Activated CD4-positive, alpha-beta T cell treated with anti-CD3 and anti-CD28 coated beads, Interleukin-2, Interleukin-6, amounts not matched to agents 100 ng/mL and 50 ng/mL, durations not matched to agents 16 hours and 8 hours (primary cell): ENCODE measurements at regions not wholly inside any gene's neighbourhood (a gene's known extent, or its start where the extent isn't known, plus 50 kb on each side); places are given as distances from the start of the nearest gene placed in this dataset.
"Not testable (repeated sequence)": the region's sequence is repeated elsewhere in the genome, so short reads cannot be mapped to it uniquely, and the experiment has no call there.

Source experiments
- DNase-seq: peaks from one replicate; pipeline ENCODE4 v3.0.0-alpha.2; 2020

DNA sequence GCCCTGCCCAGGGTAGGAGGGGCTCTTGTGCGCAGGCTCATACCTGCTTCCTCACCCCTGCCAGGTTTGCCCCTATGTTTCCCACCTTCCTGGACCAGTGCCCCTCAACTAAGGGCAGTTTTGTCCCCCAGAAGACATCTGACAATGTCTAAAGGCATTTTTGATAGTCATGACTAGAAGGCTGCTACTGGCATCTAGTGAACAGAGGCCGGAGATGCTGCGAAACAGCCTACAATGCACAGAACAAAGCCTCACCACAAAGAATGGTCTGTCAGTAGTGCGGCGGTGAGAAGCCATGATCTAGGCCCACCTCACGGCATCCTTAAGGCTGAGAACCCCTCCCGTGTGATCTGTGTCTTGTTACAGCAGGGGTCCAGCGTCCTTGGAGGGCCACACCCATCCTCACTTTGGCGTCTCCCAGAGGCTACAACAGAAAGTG lies 96.0 kb downstream of the TMEM17 start:
- no peak for DNase-seq

DNA sequence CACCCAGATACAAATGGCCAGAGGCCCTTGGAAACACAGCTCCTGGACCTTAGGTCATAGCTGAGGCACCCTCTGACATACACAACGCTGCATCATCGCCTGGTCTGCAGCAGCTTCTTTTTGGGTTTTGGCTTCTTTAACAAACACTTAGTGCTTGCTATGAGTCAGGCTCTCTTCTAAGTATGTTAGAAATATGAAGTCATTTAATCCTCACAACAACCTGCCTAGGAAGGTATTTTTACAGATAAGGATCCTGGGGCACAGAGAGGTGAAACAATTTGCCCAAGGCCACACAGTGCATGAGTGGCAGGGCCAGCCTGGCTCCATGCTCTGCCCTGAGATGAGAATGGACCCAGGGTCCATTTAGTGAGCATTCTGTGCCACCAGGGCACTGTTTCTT lies 96.6 kb downstream of the TMEM17 start:
- no peak for DNase-seq

DNA sequence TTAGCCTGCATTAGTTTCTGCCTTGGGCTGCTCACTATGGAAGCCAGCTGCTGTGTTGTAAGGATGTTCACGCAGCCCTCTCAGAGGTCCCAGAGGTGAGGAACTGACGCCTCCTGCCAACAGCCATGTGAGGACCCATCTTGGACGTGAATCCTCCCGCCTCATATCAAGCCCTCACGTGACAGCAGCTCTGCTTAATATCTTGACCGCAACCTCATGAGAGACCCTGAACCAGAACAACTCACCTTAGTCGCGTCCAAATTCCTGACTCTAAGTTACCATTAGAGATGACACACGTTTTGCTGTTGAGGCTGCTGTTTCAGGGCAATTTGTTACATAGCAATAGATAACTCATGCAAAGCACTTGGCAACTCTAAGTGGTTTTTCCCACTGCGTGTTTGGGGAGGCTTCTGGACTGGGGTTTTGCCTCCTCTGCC lies 97.7 kb downstream of the TMEM17 start:
- no peak for DNase-seq

DNA sequence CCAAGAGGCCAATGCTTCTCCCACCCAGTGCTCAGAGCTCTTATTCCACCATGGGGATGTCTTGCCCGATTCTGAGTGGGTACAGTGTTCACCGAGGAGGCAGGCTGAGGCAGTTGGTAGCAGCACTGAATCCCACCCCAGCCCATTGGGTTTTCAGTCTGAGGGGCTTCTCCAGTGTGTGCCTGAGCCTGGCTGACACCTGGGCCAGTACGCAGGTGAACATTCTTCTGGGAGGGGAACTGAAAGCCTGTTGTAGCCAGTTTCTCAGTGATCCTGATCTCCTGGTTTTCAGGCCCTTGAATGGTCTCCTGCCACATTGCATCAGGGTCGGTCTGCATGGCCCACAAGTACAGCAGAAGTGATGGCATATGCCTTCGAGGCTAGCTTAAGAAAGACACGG lies 98.2 kb downstream of the TMEM17 start:
- no peak for DNase-seq

DNA sequence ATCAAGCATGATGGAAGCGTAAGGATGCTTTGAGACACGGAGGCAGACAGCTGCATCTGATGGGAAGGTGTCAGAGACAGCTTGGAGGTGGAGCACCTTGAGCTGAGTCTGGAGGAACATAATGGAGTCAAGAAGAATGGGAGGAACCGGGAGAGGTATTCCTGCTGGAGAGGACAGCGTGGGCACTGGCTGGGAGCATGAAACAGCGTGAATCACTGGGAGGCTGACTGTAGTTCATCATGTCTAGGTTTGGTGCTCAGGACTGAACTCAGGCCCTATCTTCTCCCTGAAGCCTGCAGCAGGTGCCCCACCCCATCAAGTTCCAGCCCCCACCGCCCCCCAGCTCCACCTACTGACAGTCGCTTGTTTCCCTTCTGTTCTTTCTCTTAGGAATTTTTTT lies 98.6 kb downstream of the TMEM17 start:
- no peak for DNase-seq

DNA sequence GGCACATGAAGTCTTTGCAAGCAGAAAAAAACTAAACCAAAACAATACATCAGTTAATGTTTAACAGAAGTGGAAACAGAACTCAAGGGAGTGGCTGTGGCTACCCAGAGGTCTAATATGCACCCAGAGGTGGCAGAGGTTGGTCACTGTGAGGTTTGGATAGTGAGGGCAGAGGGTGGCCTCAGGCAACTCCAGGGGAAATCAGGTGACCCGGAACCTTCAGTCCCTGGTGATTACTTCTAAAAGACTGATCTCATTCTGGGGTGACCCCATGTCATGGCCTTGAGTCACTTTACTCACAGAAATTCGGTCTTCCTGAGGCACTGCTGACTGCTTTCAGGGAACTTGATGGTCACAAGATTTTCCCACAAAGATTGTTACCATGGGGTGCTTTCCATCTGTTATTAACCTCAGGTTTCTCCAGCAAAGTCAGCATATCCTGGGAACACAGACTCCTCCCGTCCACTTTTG lies 99.4 kb downstream of the TMEM17 start:
- DNase-seq, result no peak

DNA sequence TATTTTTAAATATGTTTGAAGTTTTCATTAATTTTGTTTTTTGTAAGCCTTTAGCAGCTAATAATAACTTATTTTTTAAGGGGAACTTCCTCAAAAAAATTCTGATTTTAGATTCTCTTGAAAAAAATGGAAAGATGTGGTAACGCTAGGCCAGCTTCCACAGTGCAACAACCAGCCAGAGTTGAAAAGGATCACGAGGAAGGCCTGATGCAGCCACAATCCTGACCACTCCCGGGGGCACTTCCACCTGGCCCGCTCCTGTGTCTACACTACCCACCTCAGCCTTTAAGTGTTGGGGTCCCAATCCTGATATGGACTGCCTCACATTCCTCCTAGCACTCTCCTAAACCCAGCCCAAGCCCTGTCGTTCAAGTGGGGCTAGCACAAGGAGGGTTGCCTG lies 101.1 kb downstream of the TMEM17 start:
- DNase-seq, result no peak

DNA sequence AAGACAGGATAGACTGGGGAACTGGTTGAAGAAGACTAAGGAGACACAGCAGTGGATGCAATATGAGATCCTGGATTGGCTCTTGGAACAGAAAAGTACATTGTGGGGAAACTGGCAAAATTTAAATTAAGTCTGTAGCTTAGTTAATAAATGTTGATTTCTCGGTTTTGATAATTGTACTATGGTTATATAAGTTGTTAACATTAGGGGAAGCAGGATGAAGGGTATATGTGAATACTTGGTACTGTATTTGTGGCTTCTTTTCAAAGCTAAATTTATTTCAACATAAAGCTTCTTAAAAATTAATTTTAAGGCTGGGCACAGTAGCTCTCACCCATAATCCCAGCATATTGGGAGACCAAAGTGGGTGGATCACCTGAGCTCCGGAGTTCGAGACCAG lies 103.8 kb downstream of the TMEM17 start:
- DNase-seq, result no peak

DNA sequence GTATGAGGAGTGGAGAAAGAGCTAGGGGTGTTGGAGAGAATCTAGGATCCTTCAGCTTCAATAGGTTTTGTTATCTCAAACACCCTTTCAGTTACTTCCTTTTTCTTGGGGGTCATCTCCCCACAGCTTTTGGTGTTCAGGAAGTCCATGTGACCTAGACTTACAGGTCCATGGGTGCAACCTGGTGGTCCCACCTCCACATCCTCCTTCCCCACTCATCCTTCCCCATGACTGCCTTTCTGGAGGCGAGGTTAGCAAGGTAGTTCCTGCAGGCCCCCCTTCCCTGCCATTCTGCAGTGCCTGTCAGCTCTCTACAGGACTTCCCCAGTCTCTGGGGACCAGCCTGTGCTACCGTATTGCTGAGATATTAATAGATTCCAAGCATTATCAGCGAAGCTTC lies 107.6 kb downstream of the TMEM17 start:
- no peak for DNase-seq

DNA sequence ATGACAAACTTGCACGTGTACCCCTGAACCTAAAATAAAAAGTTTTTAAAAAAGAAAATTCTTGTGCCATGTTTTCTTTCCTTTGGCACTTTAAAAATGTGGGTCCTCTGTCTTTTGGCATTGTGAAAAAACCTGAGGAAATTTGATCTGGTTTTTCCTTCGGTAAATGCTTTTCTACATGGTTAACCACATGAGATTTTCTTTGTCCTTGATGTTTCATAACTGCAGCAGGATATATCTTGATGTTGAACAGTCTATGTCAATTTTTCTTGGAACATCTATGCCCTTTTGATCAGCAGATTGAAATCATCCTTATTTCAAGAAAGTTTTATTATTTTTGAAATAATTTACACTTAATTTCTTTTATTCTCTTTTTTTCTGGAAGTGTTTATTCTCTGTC lies 109.1 kb downstream of the TMEM17 start:
- DNase-seq, result no peak

DNA sequence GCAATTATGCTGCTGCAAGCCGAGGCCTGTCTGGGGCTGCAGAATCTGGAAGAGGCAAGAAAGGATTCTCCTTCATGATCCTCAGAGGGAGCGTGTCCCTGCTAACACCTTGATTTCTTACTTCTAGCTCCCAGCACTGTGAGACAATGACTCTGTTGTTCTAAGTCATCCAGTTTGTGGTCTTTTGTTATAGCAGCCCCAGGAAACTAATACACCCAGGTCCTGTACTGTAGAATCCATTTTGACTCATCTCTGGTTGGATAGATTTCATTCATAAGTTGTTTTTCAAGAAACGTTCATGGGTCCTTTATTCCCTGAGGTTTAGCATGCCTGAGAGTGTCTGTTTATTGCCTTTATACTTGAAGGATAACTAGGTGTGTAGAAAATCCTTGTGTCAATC lies 112.7 kb downstream of the TMEM17 start:
- DNase-seq, result no peak

DNA sequence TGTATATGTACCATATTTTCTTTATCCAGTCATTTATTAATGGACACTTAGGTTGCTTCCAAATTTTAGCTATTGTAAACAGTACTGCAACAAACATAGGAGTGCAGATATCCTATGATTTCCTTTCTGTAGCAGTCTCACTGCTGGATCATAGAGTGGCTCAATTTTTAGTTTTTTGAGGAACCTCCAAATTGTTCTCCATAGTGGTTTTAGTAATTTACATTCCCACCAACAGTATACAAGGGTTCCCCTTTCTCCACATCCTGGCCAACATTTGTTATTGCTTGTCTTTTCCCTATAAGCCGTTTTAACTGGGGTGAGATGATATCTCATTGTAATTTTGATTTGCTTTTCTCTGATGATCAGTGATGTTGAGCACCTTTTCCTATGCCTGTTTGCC lies 114.3 kb downstream of the TMEM17 start:
- no peak for DNase-seq

DNA sequence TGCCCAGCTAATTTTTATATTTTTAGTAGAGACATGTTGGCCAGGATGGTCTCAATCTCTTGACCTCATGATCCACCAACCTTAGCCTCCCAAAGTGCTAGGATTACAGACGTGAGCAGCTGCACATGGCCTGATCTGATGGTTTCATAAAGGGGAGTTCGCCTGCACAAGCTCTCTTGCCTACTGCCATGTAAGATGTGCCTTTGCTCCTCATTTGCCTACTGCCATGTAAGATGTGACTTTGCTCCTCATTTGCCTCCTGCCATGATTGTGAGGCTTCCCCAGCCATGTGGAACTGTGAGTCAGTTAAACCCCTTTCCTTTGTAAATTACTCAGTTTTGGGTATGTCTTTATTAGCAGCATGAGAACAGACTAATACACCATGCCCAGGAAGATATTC lies 119.6 kb downstream of the TMEM17 start:
- not testable (repeated sequence) for DNase-seq

DNA sequence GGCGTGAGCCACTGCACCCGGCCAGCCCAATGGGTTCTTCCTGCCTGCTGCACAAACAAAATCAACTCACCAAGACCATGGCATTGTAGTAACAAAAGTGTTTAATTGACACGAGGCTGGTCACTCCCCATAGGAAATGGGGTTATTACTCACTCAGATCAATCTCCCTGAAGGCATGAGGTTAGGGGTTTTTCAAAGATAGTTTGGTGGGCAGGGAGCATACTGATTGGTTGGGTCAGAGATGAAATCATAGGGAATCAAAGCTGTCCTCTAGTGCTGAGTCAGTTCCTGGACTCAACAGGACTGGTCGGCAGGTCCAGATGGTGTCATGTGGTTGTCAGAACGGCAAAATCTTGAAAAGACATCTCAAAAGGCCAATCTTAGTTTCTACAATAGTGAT lies 122.1 kb downstream of the TMEM17 start:
- DNase-seq, result peak; percentile 7

DNA sequence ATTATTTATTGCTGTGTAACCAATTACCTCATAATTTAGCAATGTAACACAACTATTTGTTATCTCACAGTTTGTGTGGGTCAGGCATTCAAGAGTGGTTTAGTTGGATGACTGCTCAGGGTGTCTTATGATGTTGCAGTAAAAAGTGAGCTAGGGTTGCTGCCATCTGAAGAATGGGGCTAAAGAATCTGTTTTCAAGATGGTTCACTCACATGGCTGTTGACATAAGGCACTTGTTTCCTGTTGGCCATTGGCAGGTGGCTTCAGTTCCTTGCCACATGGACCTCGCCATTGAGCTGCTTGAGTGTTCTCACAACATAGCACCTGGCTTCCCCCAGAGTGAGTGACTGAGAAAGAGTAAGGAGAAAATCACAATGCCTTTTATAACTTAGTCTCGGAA lies 123.2 kb downstream of the TMEM17 start:
- DNase-seq, result no peak

DNA sequence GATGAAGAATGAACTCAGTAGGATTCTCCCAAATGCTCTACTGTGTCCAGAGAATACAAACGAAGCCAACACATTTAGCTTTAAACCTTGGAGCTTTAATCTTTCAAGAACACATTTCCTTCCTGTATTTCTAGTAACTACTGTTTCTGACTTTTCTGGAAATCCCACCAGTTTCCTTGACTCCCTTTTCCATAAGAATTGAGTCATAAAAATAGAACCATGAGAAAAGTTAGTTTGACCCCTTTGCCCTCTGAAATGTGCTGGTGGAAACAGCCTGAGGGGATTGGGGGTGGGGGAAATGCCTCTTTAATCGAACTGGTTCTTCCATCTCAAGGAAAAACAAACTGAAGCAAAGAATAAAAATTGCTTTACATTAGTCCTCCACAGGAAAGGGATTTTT lies 123.9 kb downstream of the TMEM17 start:
- no peak for DNase-seq

DNA sequence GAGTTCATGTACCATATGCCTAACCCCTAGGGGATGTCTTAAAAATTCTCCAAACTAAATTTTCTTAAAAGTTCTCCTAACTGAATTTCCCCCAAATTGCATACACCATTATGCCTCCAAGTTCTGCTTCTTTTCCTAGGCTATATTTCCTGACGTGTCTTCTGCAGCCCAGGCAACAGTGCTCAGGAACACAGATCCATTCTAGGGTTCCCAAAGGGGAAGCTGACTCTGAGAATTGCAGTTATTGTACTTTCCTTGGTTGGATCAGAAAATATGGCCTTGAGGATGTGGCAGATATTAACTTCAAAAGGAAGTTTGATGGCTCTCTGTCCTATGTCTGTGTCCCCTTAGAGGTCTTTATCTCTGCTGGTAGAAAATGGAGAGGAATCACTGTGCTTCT lies 124.3 kb downstream of the TMEM17 start:
- no peak for DNase-seq

DNA sequence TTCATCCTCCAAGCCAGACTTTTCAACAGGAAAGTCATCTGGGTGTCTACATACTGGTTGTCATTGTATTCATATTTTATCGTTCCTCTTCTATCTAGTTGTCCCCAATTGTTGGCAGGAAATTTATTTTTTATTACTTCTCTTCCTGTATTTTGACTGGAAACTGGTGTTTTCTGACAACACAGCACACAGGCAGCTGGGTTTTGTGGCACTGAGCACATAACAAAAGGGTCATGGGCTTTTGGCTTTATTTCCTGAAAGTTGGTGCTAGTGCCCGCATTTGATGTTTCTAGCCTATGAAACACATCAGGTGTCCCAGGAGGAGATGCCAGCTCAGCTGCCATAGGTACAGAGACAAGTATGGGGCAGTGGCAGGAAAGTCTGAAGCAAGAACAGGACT lies 126.4 kb downstream of the TMEM17 start:
- DNase-seq, result no peak

DNA sequence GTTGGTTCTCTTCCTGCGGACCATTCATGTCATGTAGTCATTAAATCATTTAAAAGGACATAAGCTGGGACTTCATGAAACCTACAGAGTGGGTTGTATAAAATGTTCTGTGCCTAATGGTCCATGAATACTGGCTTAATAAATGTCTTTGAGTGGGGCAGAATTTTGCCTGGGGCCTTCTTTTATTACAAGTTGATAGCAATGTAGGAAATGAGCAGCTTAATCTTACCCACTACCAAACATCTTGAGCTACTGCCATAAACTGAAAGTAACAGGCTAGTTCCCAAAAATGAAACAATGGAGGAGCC lies 130.9 kb downstream of the TMEM17 start:
- DNase-seq, result no peak

DNA sequence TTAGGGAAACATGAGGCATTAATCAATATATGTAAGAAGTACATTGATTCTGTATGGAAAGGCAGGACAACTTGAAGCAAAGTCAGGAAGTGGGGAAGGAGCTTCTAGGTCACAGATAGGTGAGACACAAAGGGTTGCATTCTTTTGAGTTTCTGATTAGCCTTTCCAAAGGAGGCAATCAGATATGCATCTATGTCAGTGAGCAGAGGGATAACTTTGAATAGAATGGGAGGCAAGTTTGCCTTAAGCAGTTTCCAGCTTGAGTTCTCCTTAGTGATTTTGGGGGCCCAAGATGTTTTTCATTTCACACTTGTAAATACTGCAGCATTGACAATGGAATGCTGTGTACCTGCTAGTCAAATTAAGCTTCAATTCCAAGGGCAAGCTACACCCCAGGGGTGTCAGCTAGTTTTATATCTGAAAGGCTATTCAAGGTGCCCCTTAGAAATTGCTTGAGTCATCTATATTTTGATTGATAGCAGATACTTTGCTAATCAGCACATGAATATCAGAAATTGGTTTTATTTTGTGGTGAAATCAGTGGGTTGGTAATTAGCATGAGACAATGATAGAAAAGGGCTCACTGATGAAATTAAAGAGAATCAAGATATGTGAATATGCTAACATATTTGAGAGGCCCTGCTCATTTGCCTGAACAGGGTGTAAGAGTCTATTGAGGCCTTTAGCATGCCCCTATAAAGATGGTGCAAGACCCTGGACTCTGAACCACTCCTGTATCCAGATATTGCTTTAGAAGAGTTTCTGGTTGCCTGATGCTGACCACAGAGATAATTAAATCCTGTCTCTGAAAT lies 131.5 kb downstream of the TMEM17 start:
- DNase-seq, result no peak

DNA sequence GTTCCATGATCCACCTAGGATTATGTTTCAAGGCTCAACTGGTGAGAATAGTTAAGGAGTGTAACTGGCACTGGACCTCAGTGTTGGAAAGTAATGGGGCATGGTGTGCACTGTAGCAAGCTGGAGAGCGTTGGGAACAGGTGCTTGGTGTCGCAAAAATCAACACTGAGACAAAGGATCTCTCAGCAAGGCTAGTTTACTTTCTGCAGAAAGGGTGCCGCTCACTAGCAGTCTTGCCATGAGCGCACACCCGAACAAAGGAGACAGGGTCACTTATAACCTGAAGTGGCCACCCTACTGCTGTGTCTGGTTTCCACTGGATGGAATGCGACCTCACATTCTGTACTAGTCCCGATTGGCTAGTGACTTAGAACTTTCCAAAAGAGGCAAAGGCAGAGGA lies 133.2 kb downstream of the TMEM17 start:
- no peak for DNase-seq

DNA sequence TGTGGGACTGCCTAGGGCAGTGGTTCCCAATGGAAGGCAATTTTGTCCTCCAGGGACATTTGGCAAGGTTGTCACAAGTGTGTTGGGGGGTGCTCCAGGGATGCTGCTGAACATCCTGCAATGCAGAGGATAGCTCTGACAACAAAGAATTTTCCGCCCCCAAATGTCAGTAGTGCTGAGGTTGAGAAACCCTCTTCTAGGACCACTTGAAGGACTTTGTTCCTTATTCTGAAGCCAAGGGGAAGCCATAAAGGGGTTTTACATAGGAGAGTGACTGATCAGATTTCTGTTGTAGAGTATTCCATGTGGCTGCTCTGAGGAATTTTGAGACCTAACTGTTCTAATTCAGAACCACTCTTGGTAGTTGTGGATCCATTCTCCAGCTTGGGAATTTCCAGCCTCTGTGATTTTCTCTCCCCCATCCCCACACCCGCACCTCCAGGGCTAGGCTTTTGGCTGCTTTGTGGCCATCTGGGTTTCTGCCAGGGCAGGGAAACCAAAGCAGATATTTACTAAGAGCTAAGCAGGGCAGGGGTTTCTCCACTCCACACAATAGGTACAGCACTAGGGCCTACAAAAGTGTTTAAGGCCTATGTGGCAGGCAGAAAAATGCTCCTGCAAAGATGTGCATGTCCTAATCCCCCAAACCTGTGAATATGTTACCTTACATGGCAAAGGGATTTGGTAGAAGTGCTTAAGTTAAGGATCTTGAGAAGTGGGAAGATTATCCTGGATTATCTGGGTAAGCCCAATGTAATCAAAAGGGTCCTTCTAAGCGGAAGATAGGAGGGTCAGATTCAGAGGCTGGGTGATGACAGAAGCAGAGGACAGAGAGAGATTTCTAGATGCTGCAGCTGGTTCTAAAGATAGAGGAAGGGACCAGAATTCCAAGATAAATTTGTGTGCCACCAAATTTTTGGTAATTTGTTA lies 135.4 kb downstream of the TMEM17 start:
- no peak for DNase-seq

DNA sequence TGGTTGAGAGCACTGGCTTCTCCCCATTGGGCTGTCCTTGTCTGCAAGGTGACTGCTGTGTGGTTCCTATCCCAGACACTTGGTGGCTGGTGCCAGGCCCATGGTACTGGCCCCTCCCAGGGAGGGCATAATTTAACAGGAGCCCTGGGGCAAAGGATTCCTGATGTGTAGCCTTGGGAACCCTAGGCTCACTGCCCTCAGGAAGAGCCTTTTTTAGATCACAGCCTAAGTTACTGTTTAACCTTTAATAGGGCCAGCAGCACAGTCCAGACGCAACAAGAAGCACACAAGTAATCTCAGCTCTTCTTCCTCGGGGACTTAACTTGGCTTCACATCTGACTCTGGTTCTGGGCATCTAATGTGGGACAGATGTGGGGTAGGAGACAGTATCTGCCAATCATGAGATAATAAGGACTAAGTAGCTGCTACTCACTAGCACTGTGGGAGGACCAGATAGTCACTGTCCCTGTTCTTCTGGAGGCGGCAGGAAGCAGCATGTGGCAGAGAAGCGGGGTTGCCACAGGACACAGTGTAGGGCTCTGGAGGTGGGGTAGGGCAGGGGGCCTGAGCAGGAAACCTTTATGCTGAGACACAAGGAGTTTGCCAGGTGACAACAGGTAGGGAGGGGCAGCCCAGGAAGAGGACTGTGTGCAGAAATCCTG lies 136.3 kb downstream of the TMEM17 start:
- DNase-seq, result no peak
